Body of pancreas (tissue), 4 donors: ENCODE measurements at regions not wholly inside any gene's neighbourhood (a gene's known extent, or its start where the extent isn't known, plus 50 kb on each side); places are given as distances from the start of the nearest gene placed in this dataset.

ENCODE experiments used
- CTCF ChIP-seq, 7 experiments: fragments of 450-650 bp in 4 of 7; fragments of 200-600 bp in 3 of 7; sonication (generic) in 3 of 7; IDR thresholded peaks; one replicate each; pipeline ENCODE4 v1.5.1; 2016 to 2019; ENCODE audit warnings: antibody characterized with exemption in 7 of 7
- POLR2A ChIP-seq, 3 donors: fragments of 450-650 bp; IDR thresholded peaks; one replicate each; pipeline ENCODE4 v1.6.1; 2016; ENCODE audit warnings: antibody characterized with exemption in 3 of 3, mild to moderate bottlenecking in 2 of 3

- TF ChIP-seq CTCF (IDR thresholded peaks at IDR 0.05), result no peak
- TF ChIP-seq POLR2A (IDR thresholded peaks at IDR 0.05), result no peak
Measured at GRCh38 chr5:123778641-123779040, 266.7 kb downstream of the CSNK1G3 start.
